ENCODE measurements at regions not wholly inside any gene's neighbourhood (a gene's known extent, or its start where the extent isn't known, plus 50 kb on each side); places are given as distances from the start of the nearest gene placed in this dataset.

GRCh38 chr5:58285900-58286299, 174.0 kb downstream of the PLK2 start:
- TF ChIP-seq, protein P1, sequence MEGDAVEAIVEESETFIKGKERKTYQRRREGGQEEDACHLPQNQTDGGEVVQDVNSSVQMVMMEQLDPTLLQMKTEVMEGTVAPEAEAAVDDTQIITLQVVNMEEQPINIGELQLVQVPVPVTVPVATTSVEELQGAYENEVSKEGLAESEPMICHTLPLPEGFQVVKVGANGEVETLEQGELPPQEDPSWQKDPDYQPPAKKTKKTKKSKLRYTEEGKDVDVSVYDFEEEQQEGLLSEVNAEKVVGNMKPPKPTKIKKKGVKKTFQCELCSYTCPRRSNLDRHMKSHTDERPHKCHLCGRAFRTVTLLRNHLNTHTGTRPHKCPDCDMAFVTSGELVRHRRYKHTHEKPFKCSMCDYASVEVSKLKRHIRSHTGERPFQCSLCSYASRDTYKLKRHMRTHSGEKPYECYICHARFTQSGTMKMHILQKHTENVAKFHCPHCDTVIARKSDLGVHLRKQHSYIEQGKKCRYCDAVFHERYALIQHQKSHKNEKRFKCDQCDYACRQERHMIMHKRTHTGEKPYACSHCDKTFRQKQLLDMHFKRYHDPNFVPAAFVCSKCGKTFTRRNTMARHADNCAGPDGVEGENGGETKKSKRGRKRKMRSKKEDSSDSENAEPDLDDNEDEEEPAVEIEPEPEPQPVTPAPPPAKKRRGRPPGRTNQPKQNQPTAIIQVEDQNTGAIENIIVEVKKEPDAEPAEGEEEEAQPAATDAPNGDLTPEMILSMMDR (IDR thresholded peaks at IDR 0.05; ENCODE audit: insufficient read depth, low read depth, low read length) = no peak
- TF ChIP-seq EZH2 (IDR thresholded peaks at IDR 0.05; ENCODE audit: insufficient read depth, low read length) = no peak
